ENCODE measurements at regions not wholly inside any gene's neighbourhood (a gene's known extent, or its start where the extent isn't known, plus 50 kb on each side); places are given as distances from the start of the nearest gene placed in this dataset.

GRCh38 chr20:51216850-51217249, 193.9 kb upstream of the KCNG1 start:
- no peak for DNase-seq

- DNase-seq, result no peak
Measured at GRCh38 chr20:51212816-51213215, 189.9 kb upstream of the KCNG1 start.

- DNase-seq, result no peak
Measured at GRCh38 chr20:51211191-51211590, 188.3 kb upstream of the KCNG1 start.

- DNase-seq, result no peak
Measured at GRCh38 chr20:51210084-51210483, 187.2 kb upstream of the KCNG1 start.

GRCh38 chr20:51208162-51208561, 185.3 kb upstream of the KCNG1 start:
- no peak for DNase-seq

- no peak for DNase-seq
Measured at GRCh38 chr20:51206032-51206662, 183.2 kb upstream of the KCNG1 start.

GRCh38 chr20:51204794-51205193, 181.9 kb upstream of the KCNG1 start:
- no peak for DNase-seq

GRCh38 chr20:51204051-51204715, 181.3 kb upstream of the KCNG1 start:
- DNase-seq, result no peak

- no peak for DNase-seq
Measured at GRCh38 chr20:51202304-51202703, 179.4 kb upstream of the KCNG1 start.

GRCh38 chr20:51199920-51200319, 177.0 kb upstream of the KCNG1 start:
- no peak for DNase-seq

GRCh38 chr20:51198876-51199523, 176.1 kb upstream of the KCNG1 start:
- DNase-seq, result no peak

GRCh38 chr20:51198238-51198637, 175.3 kb upstream of the KCNG1 start:
- DNase-seq, result no peak

GRCh38 chr20:51196991-51197651, 174.2 kb upstream of the KCNG1 start:
- no peak for DNase-seq

GRCh38 chr20:51195990-51196389, 173.1 kb upstream of the KCNG1 start:
- no peak for DNase-seq

- DNase-seq, result no peak
Measured at GRCh38 chr20:51195419-51195901, 172.6 kb upstream of the KCNG1 start.

GRCh38 chr20:51193066-51193772, 170.3 kb upstream of the KCNG1 start:
- DNase-seq, result no peak

GRCh38 chr20:51190783-51191180, 167.9 kb upstream of the KCNG1 start:
- no peak for DNase-seq

GRCh38 chr20:51189814-51190782, 167.2 kb upstream of the KCNG1 start:
- DNase-seq, result no peak

- no peak for DNase-seq
Measured at GRCh38 chr20:51188941-51189340, 166.0 kb upstream of the KCNG1 start.

- DNase-seq, result no peak
Measured at GRCh38 chr20:51187261-51187660, 164.4 kb upstream of the KCNG1 start.

- DNase-seq, result no peak
Measured at GRCh38 chr20:51185861-51186260, 163.0 kb upstream of the KCNG1 start.

GRCh38 chr20:51185277-51185676, 162.4 kb upstream of the KCNG1 start:
- DNase-seq, result no peak

Data from bone marrow (tissue), 2 donors.